ENCODE measurements at regions not wholly inside any gene's neighbourhood (a gene's known extent, or its start where the extent isn't known, plus 50 kb on each side); places are given as distances from the start of the nearest gene placed in this dataset.

GRCh38 chr9:38192731-38193265 is 123.8 kb upstream of the SHB start:
- TF ChIP-seq CTCF (IDR thresholded peaks at IDR 0.05) (no peak), POLR2A (IDR thresholded peaks at IDR 0.05; ENCODE audit: low read length) (no peak), CEBPB (IDR thresholded peaks at IDR 0.05) (no peak), TP53 (CRISPR knock-in tag; IDR thresholded peaks at IDR 0.05) (no peak), BHLHE40 (IDR thresholded peaks at IDR 0.05; ENCODE audit: low read depth, low read length) (no peak)

Measured in A549 (cell line).